ENCODE measurements at regions not wholly inside any gene's neighbourhood (a gene's known extent, or its start where the extent isn't known, plus 50 kb on each side); places are given as distances from the start of the nearest gene placed in this dataset.

GRCh38 chr20:20827992-20828597, 115.7 kb upstream of the RALGAPA2 start:
- TF ChIP-seq POLR2A (IDR thresholded peaks at IDR 0.05) = no peak
- no peak for TF ChIP-seq CTCF (IDR thresholded peaks at IDR 0.05)

Measured in breast epithelium (tissue), 3 donors.